GM12878 (cell line): ENCODE measurements at regions not wholly inside any gene's neighbourhood (a gene's known extent, or its start where the extent isn't known, plus 50 kb on each side); places are given as distances from the start of the nearest gene placed in this dataset.

ENCODE experiments used
- ATAC-seq: fragments of 200-7000 bp; cut with Tn5 transposase; 3 replicates; pipeline ENCODE4 v1.9.1; 2020; ENCODE audit warnings: mild to moderate bottlenecking, moderate library complexity
- BruUV-seq: library from RNA; stranded (reverse); fragments of 400-500 nt; replicated peaks from 2 replicates; lab custom pipeline; 2021; lab: Mats Ljungman, UMichigan
- CTCF ChIA-PET: fragments of 300-600 bp; sonication (Branson Sonifier 250); formaldehyde crosslinking; extraction: SDS; loops from one replicate; lab custom pipeline; 2021; ENCODE audit warnings: inconsistent platforms; lab: Yijun Ruan, JAX
- POLR2A ChIA-PET: fragments of 350-600 bp; formaldehyde crosslinking; extraction: SDS; loops from one replicate; lab custom pipeline; 2021; ENCODE audit warnings: inconsistent platforms; lab: Charles Lee
- RAD21 ChIA-PET: fragments of 300-600 bp; sonication (Branson Sonifier 250); formaldehyde crosslinking; loops from one replicate; lab custom pipeline; 2023; ENCODE audit warnings: antibody characterized with exemption; ENCODE audit not compliant: unreplicated experiment; lab: Charles Lee
- SMC1A ChIA-PET: fragments of 300-600 bp; sonication (Branson Sonifier 250); formaldehyde crosslinking; loops from one replicate; lab custom pipeline; 2023; ENCODE audit not compliant: unreplicated experiment, uncharacterized antibody; lab: Charles Lee
- DNase-seq: peaks from one replicate; pipeline ENCODE4 v3.0.0-alpha.2; 2011; ENCODE audit warnings: low read depth, low spot score
- FAIRE-seq: peaks from 3 replicates; lab custom pipeline; 2011; peaks lifted over from hg19 to GRCh38; lab: Jason Lieb, UNC
- H2AFZ ChIP-seq: 2 replicates; pipeline ENCODE4 v1.6.0; 2011; ENCODE audit warnings: low read depth, low read length, control low read depth; ENCODE audit not compliant: control insufficient read depth
- H3K27ac ChIP-seq: 2 replicates; pipeline ENCODE4 v1.5.1; 2011; ENCODE audit warnings: control low read depth; ENCODE audit not compliant: control insufficient read depth, insufficient read depth
- H3K27me3 ChIP-seq, 2 experiments: replicated peaks in 1 of 2; 2 replicates each; pipeline versions ENCODE4 v1.6.0 to v1.6.1; 2011; ENCODE audit warnings: low read length in 1 of 2; ENCODE audit not compliant: control insufficient read depth in 2 of 2, insufficient read depth in 2 of 2
- H3K36me3 ChIP-seq, 2 experiments: 2 replicates each; pipeline ENCODE4 v1.5.1; 2011; ENCODE audit warnings: low read length in 1 of 2; ENCODE audit not compliant: control insufficient read depth in 2 of 2, insufficient read depth in 2 of 2
- H3K4me1 ChIP-seq: 2 replicates; pipeline ENCODE4 v1.6.1; 2011; ENCODE audit warnings: mild to moderate bottlenecking, low read length, moderate library complexity, mixed read lengths; ENCODE audit not compliant: control insufficient read depth, insufficient read depth
- H3K4me2 ChIP-seq: 2 replicates; pipeline ENCODE4 v1.6.0; 2011; ENCODE audit warnings: control low read depth; ENCODE audit not compliant: control insufficient read depth, insufficient read depth
- H3K4me3 ChIP-seq: fragments of 200-600 bp; sonication (generic); 2 replicates; pipeline ENCODE4 v1.5.1; 2016
- H3K79me2 ChIP-seq: 2 replicates; pipeline ENCODE4 v1.6.0; 2011; ENCODE audit warnings: low read length; ENCODE audit not compliant: control insufficient read depth, insufficient read depth
- H3K9ac ChIP-seq: 2 replicates; pipeline ENCODE4 v1.8.0; 2011; ENCODE audit warnings: low read length, control low read depth, mixed read lengths; ENCODE audit not compliant: control insufficient read depth, insufficient read depth
- H3K9me3 ChIP-seq: replicated peaks from 3 replicates; pipeline ENCODE4 v1.5.1; 2011; ENCODE audit warnings: mild to moderate bottlenecking, low read length; ENCODE audit not compliant: control insufficient read depth, insufficient read depth
- H4K20me1 ChIP-seq: 2 replicates; pipeline ENCODE4 v1.6.0; 2011; ENCODE audit not compliant: control insufficient read depth, insufficient read depth
- MYC ChIP-seq: IDR thresholded peaks from 2 replicates; pipeline ENCODE4 v1.6.1; 2011; ENCODE audit warnings: mild to moderate bottlenecking, low read length, moderate library complexity, inconsistent platforms; ENCODE audit not compliant: insufficient read depth, insufficient replicate concordance, insufficient read length, severe bottlenecking
- NFYB ChIP-seq: IDR thresholded peaks from 2 replicates; pipeline ENCODE4 v1.6.1; 2011; ENCODE audit warnings: low read depth, mild to moderate bottlenecking, low read length, improper control_type of control experiment, moderate library complexity; ENCODE audit not compliant: insufficient read depth
- NR2C2 ChIP-seq: IDR thresholded peaks from 2 replicates; pipeline ENCODE4 v1.6.1; 2011; ENCODE audit warnings: borderline replicate concordance, low read depth; ENCODE audit not compliant: control insufficient read depth, insufficient read length
- PAX5 ChIP-seq: IDR thresholded peaks from 2 replicates; pipeline ENCODE4 v1.6.1; 2011; ENCODE audit warnings: low read depth, low read length, borderline replicate concordance
- POLR2AphosphoS2 ChIP-seq: IDR thresholded peaks from 2 replicates; pipeline ENCODE4 v1.6.1; 2011; ENCODE audit warnings: low read depth, mild to moderate bottlenecking, low read length, improper control_type of control experiment, moderate library complexity
- POU2F2 ChIP-seq: IDR thresholded peaks from 3 replicates; pipeline ENCODE4 v1.6.1; 2011; ENCODE audit warnings: low read depth, mild to moderate bottlenecking, low read length, borderline replicate concordance
- RAD21 ChIP-seq: IDR thresholded peaks from 2 replicates; pipeline ENCODE4 v1.6.1; 2011; ENCODE audit warnings: mild to moderate bottlenecking, low read depth, low read length, moderate library complexity; ENCODE audit not compliant: insufficient read depth
- RBBP5 ChIP-seq: fragments of 200-600 bp; sonication (generic); conservative IDR thresholded peaks from 2 replicates; pipeline ENCODE4 v1.6.1; 2016
- SMAD5 ChIP-seq: IDR thresholded peaks from 2 replicates; pipeline ENCODE4 v1.6.1; 2016; ENCODE audit warnings: antibody characterized with exemption, low read depth
- SUPT20H ChIP-seq: IDR thresholded peaks from 2 replicates; pipeline ENCODE4 v1.6.1; 2011; ENCODE audit warnings: low read depth, mild to moderate bottlenecking, low read length, moderate library complexity, borderline replicate concordance; ENCODE audit not compliant: control insufficient read depth
- WGBS: methylation state at CpG from one replicate; pipeline ENCODE4 v1.1.6; 2016; ENCODE audit warnings: low lambda C conversion rate; ENCODE audit not compliant: insufficient replicate concordance, insufficient coverage; ENCODE audit errors: missing lambda C conversion rate; 5-methylcytosine and 5-hydroxymethylcytosine counted together
- in situ Hi-C: fragments of 300-500 bp; cut with MboI; formaldehyde crosslinking; loops from 9 replicates; pipeline ENCODE4 v1.14.3; 2018; ENCODE audit warnings: mixed read lengths
- intact Hi-C: fragments of 100-400 bp; cut with micrococcal nuclease; formaldehyde crosslinking; loops from one replicate; pipeline ENCODE4 v1.14.2; 2022; ENCODE audit not compliant: unreplicated experiment
- TF ChIP-seq, protein P1 (sequence below): IDR thresholded peaks from 2 replicates; pipeline ENCODE4 v1.6.1; 2012; ENCODE audit warnings: low read depth, low read length, improper control_type of control experiment
- TF ChIP-seq, protein P2 (sequence below): IDR thresholded peaks from 2 replicates; pipeline ENCODE4 v1.6.1; 2011; ENCODE audit warnings: borderline replicate concordance, low read depth, mild to moderate bottlenecking, moderate library complexity, mixed read lengths, low read length; ENCODE audit not compliant: insufficient read depth; ENCODE audit errors: extremely low read length
- TF ChIP-seq, protein P3 (sequence below): fragments of 450-650 bp; IDR thresholded peaks from 2 replicates; pipeline ENCODE4 v1.6.1; 2017; ENCODE audit warnings: low read depth, mild to moderate bottlenecking, moderate library complexity
- TF ChIP-seq, protein P4 (sequence below): fragments of 450-650 bp; IDR thresholded peaks from 2 replicates; pipeline ENCODE4 v1.6.1; 2016; ENCODE audit warnings: mild to moderate bottlenecking

DNA sequence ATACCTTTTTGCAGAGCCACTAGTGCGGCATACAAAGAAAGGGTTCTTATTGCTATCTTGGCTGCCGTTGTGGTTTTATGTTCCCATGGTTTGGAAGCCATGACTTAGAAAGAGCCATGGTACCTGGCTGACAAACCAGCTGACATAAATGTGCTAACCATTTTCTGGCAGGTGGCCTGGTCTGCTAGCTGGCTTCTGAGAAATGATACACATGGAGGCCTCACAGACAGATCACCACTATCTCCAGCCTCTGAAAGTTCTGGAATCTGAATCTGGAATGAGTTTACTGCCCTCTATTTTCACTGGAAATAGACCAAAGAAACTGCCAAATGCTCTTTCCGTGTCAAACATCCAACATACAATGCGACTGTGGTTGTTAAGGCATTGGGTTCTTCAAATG, 123.7 kb downstream of the QPCT start (continued):
- TF ChIP-seq NR2C2 (no peak), RAD21 (no peak), PAX5 (no peak)

GRCh38 chr2:37469126-37469525, 124.7 kb downstream of the QPCT start:
- Histone ChIP-seq H4K20me1 (no peaks in the 10 kb centered on the region), H3K4me3 (no peak overlapping the region), H3K9me3 (no peaks in the 10 kb centered on the region), H2AFZ (no peak overlapping the region), H3K79me2 (no peaks in the 10 kb centered on the region), H3K9ac (no peak overlapping the region), H3K27me3 (no peaks in the 10 kb centered on the region; a peak in 1 of 4 replicates), H3K4me1 (no peaks in the 10 kb centered on the region; the same call in 1 of the 2 replicates), H3K4me2 (no peak overlapping the region), H3K27ac (no peak overlapping the region), H3K36me3 (no peaks in the 10 kb centered on the region)
- RAD21 ChIA-PET = no interaction called here
- BruUV-seq = no TSS peak
- in situ Hi-C loops (no loop called here), intact Hi-C loops (no loop called here)
- no peak for ATAC-seq
- no peak for FAIRE-seq
- 96% methylated on average over 1 of the region's 1 CpG for WGBS
- SMC1A ChIA-PET = no interaction called here
- DNase-seq = no peak
- CTCF ChIA-PET = no interaction called here
- POLR2A ChIA-PET = interaction anchor here (1.0 kb wide), 1 partner anchor 55 kb away, joined by 3 read pairs; no protein-coding TSS in a partner anchor
- TF ChIP-seq, protein P1, sequence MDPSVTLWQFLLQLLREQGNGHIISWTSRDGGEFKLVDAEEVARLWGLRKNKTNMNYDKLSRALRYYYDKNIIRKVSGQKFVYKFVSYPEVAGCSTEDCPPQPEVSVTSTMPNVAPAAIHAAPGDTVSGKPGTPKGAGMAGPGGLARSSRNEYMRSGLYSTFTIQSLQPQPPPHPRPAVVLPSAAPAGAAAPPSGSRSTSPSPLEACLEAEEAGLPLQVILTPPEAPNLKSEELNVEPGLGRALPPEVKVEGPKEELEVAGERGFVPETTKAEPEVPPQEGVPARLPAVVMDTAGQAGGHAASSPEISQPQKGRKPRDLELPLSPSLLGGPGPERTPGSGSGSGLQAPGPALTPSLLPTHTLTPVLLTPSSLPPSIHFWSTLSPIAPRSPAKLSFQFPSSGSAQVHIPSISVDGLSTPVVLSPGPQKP = no peak
- TF ChIP-seq POU2F2 (no peak), RAD21 (no peak), NFYB (no peak), SMAD5 (no peak), RBBP5 (no peak), MYC (no peak), POLR2AphosphoS2 (no peak), SUPT20H (no peak)
- TF ChIP-seq, protein P2, sequence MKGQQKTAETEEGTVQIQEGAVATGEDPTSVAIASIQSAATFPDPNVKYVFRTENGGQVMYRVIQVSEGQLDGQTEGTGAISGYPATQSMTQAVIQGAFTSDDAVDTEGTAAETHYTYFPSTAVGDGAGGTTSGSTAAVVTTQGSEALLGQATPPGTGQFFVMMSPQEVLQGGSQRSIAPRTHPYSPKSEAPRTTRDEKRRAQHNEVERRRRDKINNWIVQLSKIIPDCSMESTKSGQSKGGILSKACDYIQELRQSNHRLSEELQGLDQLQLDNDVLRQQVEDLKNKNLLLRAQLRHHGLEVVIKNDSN = no peak
- TF ChIP-seq, protein P3, sequence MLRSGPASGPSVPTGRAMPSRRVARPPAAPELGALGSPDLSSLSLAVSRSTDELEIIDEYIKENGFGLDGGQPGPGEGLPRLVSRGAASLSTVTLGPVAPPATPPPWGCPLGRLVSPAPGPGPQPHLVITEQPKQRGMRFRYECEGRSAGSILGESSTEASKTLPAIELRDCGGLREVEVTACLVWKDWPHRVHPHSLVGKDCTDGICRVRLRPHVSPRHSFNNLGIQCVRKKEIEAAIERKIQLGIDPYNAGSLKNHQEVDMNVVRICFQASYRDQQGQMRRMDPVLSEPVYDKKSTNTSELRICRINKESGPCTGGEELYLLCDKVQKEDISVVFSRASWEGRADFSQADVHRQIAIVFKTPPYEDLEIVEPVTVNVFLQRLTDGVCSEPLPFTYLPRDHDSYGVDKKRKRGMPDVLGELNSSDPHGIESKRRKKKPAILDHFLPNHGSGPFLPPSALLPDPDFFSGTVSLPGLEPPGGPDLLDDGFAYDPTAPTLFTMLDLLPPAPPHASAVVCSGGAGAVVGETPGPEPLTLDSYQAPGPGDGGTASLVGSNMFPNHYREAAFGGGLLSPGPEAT = no peak
- TF ChIP-seq, protein P4, sequence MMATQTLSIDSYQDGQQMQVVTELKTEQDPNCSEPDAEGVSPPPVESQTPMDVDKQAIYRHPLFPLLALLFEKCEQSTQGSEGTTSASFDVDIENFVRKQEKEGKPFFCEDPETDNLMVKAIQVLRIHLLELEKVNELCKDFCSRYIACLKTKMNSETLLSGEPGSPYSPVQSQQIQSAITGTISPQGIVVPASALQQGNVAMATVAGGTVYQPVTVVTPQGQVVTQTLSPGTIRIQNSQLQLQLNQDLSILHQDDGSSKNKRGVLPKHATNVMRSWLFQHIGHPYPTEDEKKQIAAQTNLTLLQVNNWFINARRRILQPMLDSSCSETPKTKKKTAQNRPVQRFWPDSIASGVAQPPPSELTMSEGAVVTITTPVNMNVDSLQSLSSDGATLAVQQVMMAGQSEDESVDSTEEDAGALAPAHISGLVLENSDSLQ = no peak
